Hepatocyte (in vitro differentiated cells): ENCODE measurements at regions not wholly inside any gene's neighbourhood (a gene's known extent, or its start where the extent isn't known, plus 50 kb on each side); places are given as distances from the start of the nearest gene placed in this dataset.
A peak's percentile ranks its signal among the peaks of the same experiment; 100 is the strongest.

Experiments used
- DNase-seq: peaks from one replicate; pipeline ENCODE4 v3.0.0-alpha.2; 2016; ENCODE audit warnings: low spot score
- H2AFZ ChIP-seq: fragments of 200-600 bp; sonication (generic); 2 replicates; pipeline ENCODE4 v1.6.0; 2016; ENCODE audit warnings: antibody characterized with exemption, mild to moderate bottlenecking
- H3K27ac ChIP-seq: fragments of 200-600 bp; sonication (generic); 2 replicates; pipeline ENCODE4 v1.5.1; 2016; ENCODE audit warnings: mild to moderate bottlenecking
- H3K27me3 ChIP-seq: fragments of 200-600 bp; sonication (generic); 2 replicates; pipeline ENCODE4 v1.6.1; 2016
- H3K36me3 ChIP-seq: fragments of 200-600 bp; sonication (generic); replicated peaks from 2 replicates; pipeline ENCODE4 v1.5.1; 2016; ENCODE audit warnings: low read depth; ENCODE audit not compliant: insufficient read depth
- H3K4me1 ChIP-seq: fragments of 200-600 bp; sonication (generic); 2 replicates; pipeline ENCODE4 v1.5.1; 2016; ENCODE audit warnings: mild to moderate bottlenecking, moderate library complexity; ENCODE audit not compliant: insufficient read depth
- H3K4me2 ChIP-seq: fragments of 200-600 bp; sonication (generic); 2 replicates; pipeline ENCODE4 v1.6.0; 2016
- H3K4me3 ChIP-seq: fragments of 200-600 bp; sonication (generic); 2 replicates; pipeline ENCODE4 v1.5.1; 2016; ENCODE audit warnings: mild to moderate bottlenecking
- H3K79me2 ChIP-seq: fragments of 200-600 bp; sonication (generic); 2 replicates; pipeline ENCODE4 v1.6.0; 2017; ENCODE audit warnings: mild to moderate bottlenecking
- H3K9me2 ChIP-seq: fragments of 200-600 bp; sonication (generic); replicated peaks from 2 replicates; pipeline ENCODE4 v1.6.0; 2017; ENCODE audit warnings: mild to moderate bottlenecking; ENCODE audit not compliant: insufficient read depth
- H3K9me3 ChIP-seq: fragments of 200-600 bp; sonication (generic); 2 replicates; pipeline ENCODE4 v1.5.1; 2016; ENCODE audit warnings: low read depth, mild to moderate bottlenecking
- H4K20me1 ChIP-seq: fragments of 200-600 bp; sonication (generic); 2 replicates; pipeline ENCODE4 v1.6.0; 2016; ENCODE audit warnings: mild to moderate bottlenecking; ENCODE audit not compliant: insufficient read depth, poor library complexity, severe bottlenecking
- CTCF ChIP-seq: fragments of 200-600 bp; sonication (generic); IDR thresholded peaks from 2 replicates; pipeline ENCODE4 v1.5.1; 2016; ENCODE audit warnings: antibody characterized with exemption, mild to moderate bottlenecking; ENCODE audit not compliant: poor library complexity
- EZH2 ChIP-seq: fragments of 200-600 bp; sonication (generic); IDR thresholded peaks from 2 replicates; pipeline ENCODE4 v1.6.1; 2016; ENCODE audit warnings: antibody characterized with exemption, mild to moderate bottlenecking, borderline replicate concordance
- EZH2phosphoT487 ChIP-seq: fragments of 200-600 bp; sonication (generic); IDR thresholded peaks from one replicate; pipeline ENCODE4 v1.6.1; 2018; ENCODE audit warnings: antibody characterized with exemption, mild to moderate bottlenecking, low read depth, moderate library complexity; ENCODE audit not compliant: unreplicated experiment, severe bottlenecking
- WGBS: methylation state at CpG from one replicate; pipeline ENCODE4 v1.1.6; 2016; ENCODE audit warnings: low lambda C conversion rate; ENCODE audit errors: missing lambda C conversion rate; 5-methylcytosine and 5-hydroxymethylcytosine counted together

- H3K9me3 ChIP-seq: no peaks in the 10 kb centered on the region
- no peaks in the 10 kb centered on the region for H3K9me2 ChIP-seq
- no peaks in the 10 kb centered on the region for H3K4me1 ChIP-seq
- TF ChIP-seq CTCF (no peak), EZH2 (no peak), EZH2phosphoT487 (no peak)
- no peak overlapping the region for H2AFZ ChIP-seq
- WGBS: 98% methylated on average over 7 of the region's 7 CpGs
- no peak for DNase-seq
- no peak overlapping the region for H3K4me3 ChIP-seq
- no peak overlapping the region for H3K4me2 ChIP-seq
- no peak overlapping the region for H3K27ac ChIP-seq
- H4K20me1 ChIP-seq: no peaks in the 10 kb centered on the region
- H3K79me2 ChIP-seq: no peaks in the 10 kb centered on the region
- H3K27me3 ChIP-seq: no peaks in the 10 kb centered on the region
- H3K36me3 ChIP-seq: no peaks in the 10 kb centered on the region
These were observed 376.0 kb upstream of the KLHL29 start for GRCh38 chr2:23008951-23009350.

GRCh38 chr2:23009545-23010149 is 375.3 kb upstream of the KLHL29 start:
- Histone ChIP-seq H3K36me3 (no peaks in the 10 kb centered on the region), H3K4me1 (no peaks in the 10 kb centered on the region), H3K79me2 (no peaks in the 10 kb centered on the region), H3K9me3 (no peaks in the 10 kb centered on the region), H4K20me1 (no peaks in the 10 kb centered on the region), H3K4me2 (no peak overlapping the region), H2AFZ (no peak overlapping the region), H3K9me2 (no peaks in the 10 kb centered on the region), H3K27me3 (no peaks in the 10 kb centered on the region), H3K27ac (no peak overlapping the region), H3K4me3 (no peak overlapping the region)
- TF ChIP-seq EZH2: no peak
- TF ChIP-seq EZH2phosphoT487: no peak
- no peak for TF ChIP-seq CTCF
- WGBS: 65% methylated on average over 7 of the region's 7 CpGs
- DNase-seq: peak; percentile 38

GRCh38 chr2:23012499-23012898 is 372.5 kb upstream of the KLHL29 start:
- WGBS: 62% methylated on average over 2 of the region's 2 CpGs
- Histone ChIP-seq H3K9me2 (no peaks in the 10 kb centered on the region), H3K9me3 (no peaks in the 10 kb centered on the region), H3K79me2 (no peaks in the 10 kb centered on the region), H3K4me2 (no peak overlapping the region), H2AFZ (no peak overlapping the region), H3K27me3 (no peaks in the 10 kb centered on the region), H3K4me1 (no peaks in the 10 kb centered on the region), H3K4me3 (no peak overlapping the region), H4K20me1 (no peaks in the 10 kb centered on the region), H3K27ac (no peak overlapping the region), H3K36me3 (no peaks in the 10 kb centered on the region)
- DNase-seq: no peak
- no peak for TF ChIP-seq CTCF
- no peak for TF ChIP-seq EZH2

GRCh38 chr2:23015651-23016200 is 369.3 kb upstream of the KLHL29 start:
- H2AFZ ChIP-seq: no peak overlapping the region
- no peaks in the 10 kb centered on the region for H3K79me2 ChIP-seq
- TF ChIP-seq CTCF (no peak), EZH2 (no peak), EZH2phosphoT487 (no peak)
- no peaks in the 10 kb centered on the region for H3K27me3 ChIP-seq
- no peak overlapping the region for H3K4me2 ChIP-seq
- 82% methylated on average over 7 of the region's 7 CpGs for WGBS
- H3K9me3 ChIP-seq: no peaks in the 10 kb centered on the region
- no peak overlapping the region for H3K27ac ChIP-seq
- no peak overlapping the region for H3K4me3 ChIP-seq
- H3K9me2 ChIP-seq: no peaks in the 10 kb centered on the region
- no peaks in the 10 kb centered on the region for H4K20me1 ChIP-seq
- H3K4me1 ChIP-seq: no peaks in the 10 kb centered on the region
- no peak for DNase-seq
- H3K36me3 ChIP-seq: no peaks in the 10 kb centered on the region
